ENCODE measurements at regions not wholly inside any gene's neighbourhood (a gene's known extent, or its start where the extent isn't known, plus 50 kb on each side); places are given as distances from the start of the nearest gene placed in this dataset.

GRCh38 chr11:70614034-70614681 is 215.8 kb downstream of the CTTN start:
- DNase-seq: no peak

DNA sequence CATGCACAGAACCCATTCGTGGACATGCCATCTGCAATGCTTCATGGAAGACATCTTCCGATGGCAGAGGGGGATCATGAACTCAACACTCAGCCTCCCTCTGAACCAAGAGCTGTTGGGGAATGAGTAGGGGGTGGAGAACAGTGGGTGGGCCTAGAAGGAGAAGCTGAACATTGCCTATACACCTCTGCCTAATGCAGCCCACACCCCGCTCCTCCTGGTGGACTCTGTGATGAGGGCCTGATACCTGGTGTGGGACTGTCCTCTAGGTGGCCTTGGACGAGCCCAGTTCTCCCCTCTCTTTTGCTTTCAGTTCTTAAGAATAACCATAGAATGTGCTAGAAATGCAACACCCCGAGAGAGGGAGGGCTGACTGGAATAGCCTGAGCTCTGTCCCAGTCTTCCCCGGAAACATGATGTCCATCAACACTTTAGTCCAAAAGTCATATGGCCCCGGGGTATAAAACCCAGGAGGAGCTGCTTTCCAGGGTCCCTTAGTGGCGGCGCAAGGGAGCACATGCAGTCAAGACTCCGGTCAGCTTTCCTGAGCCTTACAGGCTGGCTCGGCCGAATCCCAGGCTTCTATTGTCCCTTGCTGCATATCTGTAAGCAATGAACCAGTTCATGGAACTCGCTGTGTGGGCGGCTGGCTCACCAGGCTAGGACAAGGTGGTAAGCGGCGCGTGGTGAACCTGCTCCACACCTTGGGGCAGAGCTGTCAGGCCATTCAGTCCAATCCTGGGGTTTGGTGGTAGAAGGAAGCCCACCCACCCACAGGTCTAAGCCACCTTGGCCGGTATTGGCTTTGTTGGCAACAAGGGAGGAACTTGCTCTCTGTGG is 216.9 kb downstream of the CTTN start:
- DNase-seq: no peak

GRCh38 chr11:70616317-70616716 is 218.0 kb downstream of the CTTN start:
- no peak for DNase-seq

GRCh38 chr11:70616938-70617654 is 218.8 kb downstream of the CTTN start:
- DNase-seq: no peak

GRCh38 chr11:70618431-70619101 is 220.2 kb downstream of the CTTN start:
- no peak for DNase-seq

DNA sequence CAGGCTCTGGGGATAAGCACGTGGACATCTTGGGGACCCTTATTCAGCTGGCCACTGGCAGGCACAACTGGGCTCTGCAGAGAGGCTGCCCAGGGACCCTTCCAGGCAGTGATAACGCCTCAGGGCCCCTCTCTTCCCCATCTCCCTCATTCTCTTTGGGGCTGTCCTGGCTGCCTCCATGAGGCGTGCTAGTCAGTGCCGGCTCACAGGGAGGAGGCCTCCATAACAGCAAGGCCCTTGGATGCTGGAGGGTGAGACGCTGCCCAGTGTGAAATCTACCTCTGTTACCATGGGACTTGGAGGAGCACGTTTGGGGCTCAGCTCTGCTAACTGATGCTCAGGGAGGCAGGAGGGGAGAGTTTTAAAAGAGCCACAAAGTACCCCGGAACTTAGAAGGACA is 221.3 kb downstream of the CTTN start:
- DNase-seq: no peak

GRCh38 chr11:70620510-70621184 is 222.3 kb downstream of the CTTN start:
- no peak for DNase-seq

- no peak for DNase-seq
These were observed 222.9 kb downstream of the CTTN start for GRCh38 chr11:70621241-70621640.

- no peak for DNase-seq
These were observed 223.8 kb downstream of the CTTN start for GRCh38 chr11:70622091-70622490.

DNA sequence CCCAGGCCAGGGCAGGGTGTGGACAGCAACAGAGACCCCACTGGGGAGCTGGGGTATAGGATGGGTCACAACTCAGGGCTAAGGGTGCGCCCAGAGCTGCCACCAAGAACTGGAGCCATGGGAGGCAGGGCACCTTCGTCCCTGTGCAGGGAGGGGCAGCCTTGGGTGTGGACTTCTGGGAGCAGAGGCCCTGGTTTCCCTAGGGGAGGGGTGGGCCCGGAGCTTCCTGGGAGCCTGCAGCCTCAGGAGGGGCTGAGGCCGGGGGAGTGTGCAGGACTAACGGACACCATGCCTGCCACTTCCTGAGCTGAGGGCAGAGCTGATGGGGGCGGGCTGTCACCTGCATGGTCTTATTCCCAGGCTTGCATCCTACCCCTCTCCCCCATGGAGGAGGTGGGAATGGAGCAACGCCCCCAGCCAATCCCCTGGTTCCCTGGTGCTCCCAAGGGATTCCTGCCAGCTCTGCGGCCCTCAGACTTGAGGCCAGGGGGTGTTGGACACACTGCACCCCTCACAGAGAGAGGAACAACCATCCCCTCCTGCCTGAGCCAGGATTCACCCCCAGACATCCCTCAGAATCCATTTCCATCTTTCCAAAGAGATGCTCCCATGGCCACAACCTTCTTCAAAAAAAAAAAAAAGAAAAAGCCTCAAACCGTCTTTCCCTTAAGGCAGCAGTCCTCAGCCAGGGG is 225.7 kb downstream of the CTTN start:
- no peak for DNase-seq

GRCh38 chr11:70624598-70624993 is 226.3 kb downstream of the CTTN start:
- no peak for DNase-seq

DNA sequence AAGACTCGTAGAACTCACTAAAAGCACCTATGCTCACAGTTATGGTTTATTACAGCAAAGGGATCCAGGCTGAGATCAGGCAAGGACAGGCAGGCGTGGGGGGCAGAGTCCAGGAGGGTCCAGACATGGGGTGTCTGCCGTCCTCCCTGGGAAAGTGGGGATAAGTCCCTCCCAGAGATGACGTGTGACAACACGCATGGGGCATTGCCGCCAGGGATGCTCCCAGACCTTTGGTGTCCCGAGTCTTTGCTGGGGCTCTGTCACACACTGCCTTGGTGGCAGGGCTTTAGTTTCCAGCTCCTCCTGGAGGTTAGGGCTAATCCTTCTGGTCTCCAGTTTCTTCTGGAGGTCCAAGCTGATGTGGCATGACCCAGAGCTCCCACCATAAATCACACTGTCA is 226.7 kb downstream of the CTTN start:
- no peak for DNase-seq

DNA sequence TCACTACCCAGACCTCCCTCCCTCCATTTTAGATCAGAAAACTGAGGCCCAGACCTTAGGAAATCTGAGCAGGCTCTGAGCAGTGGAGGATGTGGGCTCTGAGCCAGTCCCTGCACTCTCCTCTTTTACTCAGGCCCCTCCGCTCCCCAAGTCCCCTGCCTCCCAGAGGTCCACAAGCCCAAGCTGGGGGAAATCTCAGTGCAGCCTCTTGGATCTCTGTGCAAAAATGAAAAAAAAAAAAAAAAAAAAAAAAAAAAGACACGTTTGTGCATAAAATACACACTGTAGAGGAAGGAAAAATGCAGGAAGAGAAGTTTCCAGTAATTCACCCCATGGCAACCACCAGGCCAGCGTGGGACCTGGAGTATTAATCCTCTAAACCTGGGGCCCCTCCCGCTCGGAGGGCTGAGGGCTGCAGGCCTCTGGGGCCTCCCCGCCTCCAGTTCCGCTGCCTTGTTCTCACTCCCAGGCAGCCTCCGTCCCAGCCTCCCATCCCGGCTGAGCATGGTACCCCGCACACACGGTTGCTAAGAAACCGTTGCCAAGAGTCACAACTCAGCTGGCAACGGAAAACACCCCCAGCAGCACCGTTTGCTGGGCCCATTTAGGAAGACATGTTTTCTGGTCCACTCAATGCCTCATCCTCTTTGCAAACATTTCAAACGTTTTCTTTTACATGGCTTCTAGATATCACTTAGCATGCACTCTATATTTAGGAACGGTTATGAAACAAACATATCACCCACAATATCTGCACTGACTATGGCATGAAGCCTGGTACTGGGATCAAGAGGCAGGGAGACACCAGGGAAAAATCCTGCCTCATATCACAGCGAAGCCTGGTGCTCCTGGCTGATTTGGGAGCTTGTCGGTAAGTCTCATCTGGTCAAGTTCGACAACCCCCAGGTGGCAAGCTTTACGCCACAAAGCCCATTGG is 227.5 kb downstream of the CTTN start:
- no peak for DNase-seq

DNA sequence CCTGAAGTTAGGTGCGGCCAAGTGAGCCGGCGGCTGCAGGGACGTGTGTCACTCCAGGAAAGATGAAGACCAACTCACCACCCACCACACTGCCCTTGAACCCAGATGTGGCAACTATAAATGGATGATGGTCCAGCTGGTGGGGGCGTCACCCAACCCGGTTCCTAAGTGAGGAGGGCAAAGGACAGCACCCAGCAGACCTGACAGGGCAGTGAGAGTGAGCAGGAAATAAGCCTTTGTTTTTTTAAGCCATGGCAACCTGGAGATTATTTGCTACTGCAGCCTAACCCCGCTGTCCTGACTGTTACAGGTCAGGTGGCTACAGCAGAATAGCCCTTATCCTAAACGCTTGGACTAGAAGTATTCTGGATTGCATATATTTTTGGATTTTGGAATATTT is 228.9 kb downstream of the CTTN start:
- DNase-seq: no peak

- no peak for DNase-seq
These were observed 230.0 kb downstream of the CTTN start for GRCh38 chr11:70628176-70628854.

- no peak for DNase-seq
These were observed 230.8 kb downstream of the CTTN start for GRCh38 chr11:70628855-70629844.

GRCh38 chr11:70630068-70630467 is 231.7 kb downstream of the CTTN start:
- DNase-seq: no peak

- no peak for DNase-seq
These were observed 232.7 kb downstream of the CTTN start for GRCh38 chr11:70630816-70631623.

All from bone marrow (tissue), 2 donors.